HG02840 (cell line): ENCODE measurements at regions not wholly inside any gene's neighbourhood (a gene's known extent, or its start where the extent isn't known, plus 50 kb on each side); places are given as distances from the start of the nearest gene placed in this dataset.

Experiments used
- ATAC-seq: cut with Tn5 transposase; IDR thresholded peaks from one replicate; pipeline ENCODE4 v1.9.1; 2021; ENCODE audit warnings: mild to moderate bottlenecking, moderate library complexity, moderate number of reproducible peaks; ENCODE audit not compliant: unreplicated experiment, low FRiP score

DNA sequence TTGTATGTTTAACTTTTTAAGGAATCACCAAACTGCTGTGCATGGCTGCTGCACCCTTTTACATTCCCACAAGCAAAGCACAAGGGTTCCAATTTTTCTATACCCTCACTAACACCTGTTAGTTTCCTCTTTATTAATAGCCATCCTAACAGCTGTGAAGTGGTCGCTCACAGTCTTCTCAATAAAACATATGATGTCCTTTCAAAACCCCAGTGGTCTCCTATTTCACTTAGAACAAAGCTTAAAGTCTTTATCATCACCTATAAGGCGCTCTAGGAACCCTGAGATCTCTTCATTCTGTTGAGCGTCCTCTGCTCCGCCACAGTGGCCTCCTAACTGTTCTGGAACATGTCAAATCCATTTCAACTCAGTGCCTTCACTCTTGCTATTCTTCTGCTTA, 400.5 kb downstream of the KLF12 start:
- no peak for ATAC-seq

DNA sequence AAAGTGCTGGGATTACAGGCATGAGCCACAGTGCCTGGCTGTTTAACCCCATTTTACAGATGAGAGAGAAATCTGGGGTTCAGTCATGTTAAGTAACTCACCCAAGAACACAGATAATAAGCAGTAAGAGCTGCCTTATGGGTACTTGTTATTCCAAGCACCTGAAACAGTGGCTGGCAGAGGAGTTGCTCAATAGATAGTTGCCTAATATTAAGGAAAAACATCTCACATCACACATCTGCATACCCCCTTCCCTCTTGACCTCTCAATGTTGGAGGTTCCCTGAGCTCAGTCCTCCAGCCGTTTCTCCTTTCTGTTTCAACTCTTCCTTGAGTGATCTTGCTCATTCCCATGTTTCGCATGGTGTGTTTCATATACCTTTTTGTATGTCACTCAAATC, 401.9 kb downstream of the KLF12 start:
- ATAC-seq = no peak

DNA sequence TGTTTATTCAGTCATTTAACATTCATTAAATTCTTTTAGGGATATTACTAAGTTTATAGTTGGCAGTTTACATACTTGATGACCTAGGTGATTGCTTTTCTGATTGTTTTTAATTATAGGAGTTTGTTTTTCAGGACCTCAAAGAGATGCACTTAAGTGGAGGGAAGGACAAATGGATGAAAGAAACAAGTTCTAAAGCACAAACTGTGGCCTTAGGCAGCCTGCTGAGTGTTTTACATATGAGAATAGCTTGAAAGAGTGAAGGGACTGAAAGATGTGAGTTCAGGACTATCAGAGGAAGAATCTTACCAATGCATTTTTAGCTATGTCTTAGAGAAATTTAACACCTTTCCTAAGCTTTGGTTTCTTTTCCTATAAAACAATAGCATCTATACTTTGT, 402.6 kb downstream of the KLF12 start:
- ATAC-seq = no peak

DNA sequence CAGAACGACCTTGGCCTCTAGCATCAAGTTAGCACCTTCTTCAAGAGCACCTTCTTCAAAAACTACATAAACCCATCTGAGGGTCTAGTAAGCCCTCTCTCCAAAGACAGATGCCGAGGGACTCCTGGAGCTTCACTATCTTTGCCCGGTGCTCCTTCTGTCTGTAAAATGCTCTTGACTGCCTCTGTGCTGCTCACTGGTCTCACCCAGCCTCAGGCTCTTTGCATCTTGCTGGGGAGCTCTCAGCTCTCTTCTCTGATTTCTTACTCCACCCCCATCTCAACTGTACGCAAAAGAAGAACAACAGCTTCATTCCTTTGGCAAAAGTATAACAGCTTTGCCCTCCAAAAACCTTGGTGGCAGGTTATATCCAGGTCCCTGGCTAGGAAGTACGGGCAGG, 404.2 kb downstream of the KLF12 start:
- ATAC-seq = no peak

DNA sequence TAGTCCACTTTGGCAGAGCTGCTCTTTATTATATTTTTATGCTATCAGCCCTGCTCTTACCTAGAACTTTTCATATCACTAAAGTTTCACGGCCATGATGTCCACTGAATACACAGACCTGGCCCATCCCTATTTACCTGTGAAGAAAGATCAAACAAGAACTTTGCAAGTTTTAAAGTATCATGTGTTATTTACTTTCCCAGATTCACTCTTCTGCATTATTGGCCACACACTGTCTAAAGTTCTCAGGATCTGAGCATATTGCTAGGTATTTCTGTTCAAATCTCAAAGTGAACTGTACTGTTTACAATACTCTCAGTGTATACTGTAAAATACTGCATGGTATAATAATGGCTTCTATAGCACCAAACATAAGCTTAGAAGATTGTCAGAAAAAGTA, 405.2 kb downstream of the KLF12 start:
- no peak for ATAC-seq

DNA sequence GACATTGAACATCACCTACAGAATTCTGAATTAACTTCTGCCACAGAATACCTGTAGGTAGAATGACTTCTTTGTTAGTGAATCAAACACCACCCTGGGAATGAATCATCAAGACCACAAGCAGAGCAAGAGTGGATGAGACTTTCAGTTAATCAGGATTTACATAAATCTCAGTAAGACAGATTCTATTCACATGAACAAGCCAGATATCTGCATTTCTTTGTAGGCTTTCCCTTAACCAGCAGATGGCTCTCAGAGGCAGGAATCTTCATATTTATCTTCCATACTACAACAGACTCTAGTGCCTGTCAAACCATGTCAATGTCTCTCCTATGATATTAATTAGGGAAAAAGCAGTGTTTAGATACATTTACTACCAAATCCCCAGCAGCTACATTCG, 412.1 kb downstream of the KLF12 start:
- peak; percentile 94 for ATAC-seq

DNA sequence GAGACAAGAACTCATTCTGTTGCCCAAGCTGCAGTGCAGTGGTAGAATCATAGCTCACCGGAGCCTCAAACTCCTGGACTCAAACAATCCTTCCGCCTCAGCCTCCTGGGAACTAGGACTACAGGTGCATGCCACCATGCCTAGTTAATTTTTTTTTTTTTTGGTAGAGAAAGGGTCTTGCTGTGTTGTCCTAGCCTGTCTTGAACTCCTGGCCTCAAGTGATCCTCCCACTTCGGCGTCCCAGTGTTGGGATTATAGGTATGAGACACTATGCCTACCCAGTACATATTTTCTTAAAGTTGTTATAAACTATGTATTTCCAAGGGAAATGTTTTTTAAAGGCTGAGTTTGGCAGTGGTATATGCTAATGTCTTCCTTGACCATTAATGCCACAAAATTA, 412.6 kb downstream of the KLF12 start:
- ATAC-seq = no peak

DNA sequence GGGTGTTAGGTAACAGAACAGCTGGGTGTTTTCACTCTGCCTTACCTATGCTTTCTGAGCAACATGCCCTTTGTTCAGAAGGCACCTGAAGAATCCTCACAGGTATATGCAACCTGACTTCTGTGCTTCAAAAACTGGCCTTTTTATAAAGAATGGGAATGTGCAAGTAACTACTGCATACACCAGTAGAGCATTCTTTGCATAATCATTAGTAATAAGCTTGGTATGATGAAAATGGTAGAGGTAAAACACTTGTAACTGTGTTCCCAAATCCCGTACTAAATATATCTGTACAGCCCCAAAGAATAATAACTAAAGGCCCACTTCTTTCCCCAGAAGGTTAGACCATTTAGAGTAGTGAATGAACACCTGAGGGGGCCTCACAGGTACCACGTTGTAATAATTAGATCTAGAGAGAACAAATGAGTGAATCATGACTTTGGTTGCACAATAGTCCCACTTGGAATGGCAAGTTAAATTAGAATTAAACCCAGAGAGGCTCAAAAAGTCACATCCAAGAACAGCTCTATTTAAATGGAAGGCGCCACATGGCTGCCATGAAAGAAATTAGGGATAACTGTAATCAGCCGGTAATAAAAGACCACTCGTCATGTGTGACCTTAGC, 413.9 kb downstream of the KLF12 start:
- no peak for ATAC-seq

DNA sequence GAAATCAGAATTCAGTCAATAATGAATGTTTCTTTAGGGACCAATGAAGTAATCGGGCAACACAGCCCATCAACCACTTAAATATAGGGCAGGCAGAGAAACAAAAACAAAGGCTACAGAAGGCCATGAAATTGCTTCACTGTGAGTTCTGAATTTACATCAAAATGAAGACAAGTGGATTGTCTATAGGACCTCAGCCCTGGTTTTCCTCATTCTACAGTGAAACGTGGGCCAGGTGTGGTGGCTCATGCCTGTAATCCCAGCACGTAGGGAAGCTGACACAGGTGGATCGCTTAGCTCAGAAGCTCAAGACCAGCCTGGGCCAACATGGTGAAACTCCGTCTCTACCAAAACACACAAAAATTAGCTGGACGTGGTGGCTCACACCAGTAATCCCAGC, 416.0 kb downstream of the KLF12 start:
- ATAC-seq = no peak

DNA sequence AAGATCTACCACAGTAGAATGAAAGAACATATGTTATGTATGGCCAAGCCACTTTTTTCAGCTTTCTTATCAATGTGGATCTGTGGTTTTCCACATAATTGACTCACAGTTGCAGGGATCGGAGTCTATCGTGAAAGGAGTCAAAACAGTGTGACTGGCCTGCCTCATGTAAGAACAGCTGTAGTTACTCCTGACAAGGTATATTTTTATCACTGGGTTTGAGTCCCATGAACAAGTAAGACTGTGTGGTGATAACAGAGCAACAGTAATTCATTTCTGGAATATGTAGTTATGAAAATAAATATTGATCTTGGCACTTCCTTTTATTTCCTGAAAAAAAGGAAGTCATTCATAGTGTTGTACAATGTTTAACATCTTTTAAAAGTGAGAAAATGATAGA, 416.6 kb downstream of the KLF12 start:
- no peak for ATAC-seq

DNA sequence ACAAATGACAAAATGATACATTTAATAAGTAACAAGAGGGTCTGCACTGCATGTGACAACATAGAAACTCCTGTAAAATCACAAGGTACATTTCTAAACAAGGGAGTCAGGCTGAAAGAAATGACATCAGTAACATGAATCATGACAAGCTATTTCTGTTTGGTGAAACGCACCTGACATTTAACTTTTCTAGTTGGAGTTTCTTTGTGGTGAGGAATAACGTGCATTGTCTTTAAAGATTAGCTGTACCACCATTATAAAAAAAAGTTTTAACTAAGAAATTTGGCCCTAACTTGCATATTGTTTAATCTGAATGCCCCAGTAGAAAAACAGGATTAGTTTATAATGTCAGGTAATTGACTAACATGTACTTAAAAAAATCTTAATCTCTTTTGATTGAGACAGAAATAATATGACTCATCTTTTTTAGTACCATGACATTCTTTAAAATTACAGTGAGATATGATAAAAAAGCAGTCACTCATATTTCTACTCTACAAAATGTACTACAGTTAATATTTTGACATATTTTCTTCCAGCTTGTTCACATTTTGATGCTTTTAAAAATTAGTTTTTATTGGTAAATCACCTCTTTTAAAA, 418.2 kb downstream of the KLF12 start:
- peak; percentile 45 for ATAC-seq

DNA sequence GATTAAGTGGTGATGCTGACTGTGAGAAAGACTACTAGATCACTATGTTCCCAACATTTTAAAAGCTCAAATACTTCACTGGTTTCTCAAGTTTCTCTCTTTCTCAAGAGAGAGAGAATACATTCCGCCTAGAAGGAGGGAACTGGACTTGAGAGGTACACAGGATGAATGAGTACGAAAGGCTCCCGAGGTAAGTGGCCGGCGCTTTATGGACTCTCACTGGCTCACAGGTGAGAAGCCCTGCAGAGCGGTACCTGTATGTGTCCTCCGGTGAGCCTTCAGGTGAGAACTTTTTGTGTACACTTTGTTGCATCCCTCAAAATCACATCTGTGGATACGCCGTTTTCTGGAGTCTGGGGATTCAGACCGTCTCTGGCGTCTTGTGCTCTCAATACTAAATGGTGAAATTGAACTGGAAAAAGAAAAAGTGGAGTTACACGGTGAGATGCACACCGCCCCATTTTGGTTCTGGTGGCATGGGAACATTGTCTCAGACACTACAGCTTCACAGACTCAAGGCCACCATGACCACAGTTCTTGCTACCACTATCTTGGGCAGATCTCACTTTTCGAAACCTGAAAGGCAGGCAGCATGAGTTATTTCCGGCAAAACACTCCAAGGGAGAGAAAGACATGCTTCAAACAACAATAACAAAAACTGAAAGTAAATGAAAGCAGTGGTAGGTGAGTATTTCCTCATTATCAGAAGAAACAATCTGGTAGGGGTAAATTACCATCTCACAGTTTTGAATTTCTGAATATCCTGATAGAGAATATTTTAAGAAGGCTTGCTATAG, 418.9 kb downstream of the KLF12 start:
- ATAC-seq = peak; percentile 44

DNA sequence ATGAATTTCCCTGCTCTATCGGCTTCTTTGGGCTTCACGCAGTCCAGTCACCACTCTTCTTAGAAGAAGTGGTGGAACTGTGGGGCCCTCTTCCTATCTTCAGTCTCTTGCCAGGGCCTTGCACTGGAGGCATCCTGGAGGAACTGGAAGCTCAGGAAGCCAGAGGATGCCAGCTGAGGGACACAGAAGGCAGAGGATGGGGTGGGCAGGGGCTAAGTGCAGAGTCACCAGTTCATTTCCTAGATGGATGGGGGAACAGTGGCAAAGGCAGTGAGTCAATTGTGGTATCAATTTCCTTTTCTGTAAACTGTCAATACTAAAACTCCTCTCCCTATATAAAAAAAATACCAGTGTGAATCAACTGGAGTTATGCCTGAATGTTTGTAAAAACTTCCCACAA, 419.7 kb downstream of the KLF12 start:
- no peak for ATAC-seq

DNA sequence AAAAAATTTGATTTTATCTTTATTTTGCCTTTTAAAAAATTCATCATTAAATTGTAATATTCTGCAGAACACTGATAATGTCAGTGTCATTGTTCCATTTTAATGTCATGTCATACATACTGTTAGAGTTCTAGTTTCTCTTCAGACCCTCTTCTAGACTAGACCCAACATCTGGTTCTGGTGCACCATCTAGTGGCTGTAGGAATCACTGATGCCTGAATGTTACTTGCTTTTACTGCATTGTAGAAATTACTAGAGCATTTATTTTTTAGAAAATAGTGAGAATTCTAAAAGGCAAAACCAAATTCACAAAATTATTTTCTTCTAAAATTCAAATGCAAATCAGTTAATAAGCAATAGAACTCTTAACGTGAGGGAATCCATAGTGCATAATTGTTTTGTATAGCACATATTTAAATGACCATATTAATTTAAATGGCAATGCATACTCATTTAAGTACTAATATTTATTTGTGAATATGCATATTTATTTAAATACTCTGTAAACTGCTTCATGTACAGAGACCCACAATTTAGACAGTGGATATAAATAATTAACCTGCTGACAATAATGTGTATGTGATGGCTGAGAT, 425.7 kb downstream of the KLF12 start:
- peak; percentile 76 for ATAC-seq

DNA sequence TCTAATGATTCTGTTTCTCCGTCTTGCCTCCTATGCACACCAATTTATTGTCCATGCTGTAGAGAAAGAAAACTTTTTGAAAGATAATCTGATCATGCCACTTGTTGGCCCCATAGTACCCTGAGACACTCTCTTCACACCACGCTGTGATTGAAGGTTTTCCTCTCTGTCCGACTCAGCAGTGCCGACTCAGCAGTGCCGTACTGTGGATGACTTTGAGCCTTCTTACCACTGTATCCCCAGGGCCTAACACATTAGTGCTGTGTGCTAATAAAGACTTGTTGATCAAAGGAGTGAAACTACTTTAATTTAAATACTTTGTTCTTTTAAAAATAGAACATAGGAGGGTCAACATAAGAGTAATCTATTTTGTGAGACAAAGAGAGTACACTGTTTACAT, 429.6 kb downstream of the KLF12 start:
- ATAC-seq = no peak

DNA sequence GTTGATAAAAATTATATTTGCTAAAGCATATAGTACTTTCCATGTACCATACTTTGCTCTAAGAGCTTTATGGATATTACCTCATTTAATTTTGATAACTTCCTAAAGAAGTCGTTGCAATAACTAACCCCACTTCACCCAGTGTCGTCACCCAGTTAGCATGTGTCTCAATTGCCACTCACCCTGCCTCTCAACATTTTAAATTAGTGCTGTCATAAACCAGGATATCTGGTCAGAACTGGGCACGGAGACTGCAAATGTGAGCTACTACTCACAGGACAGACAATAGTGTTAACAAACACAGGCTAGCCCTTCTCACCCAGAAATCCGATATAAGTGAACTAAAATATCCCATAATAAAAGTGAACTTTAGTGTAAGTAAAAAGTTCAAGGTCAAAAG, 430.6 kb downstream of the KLF12 start:
- ATAC-seq = no peak

DNA sequence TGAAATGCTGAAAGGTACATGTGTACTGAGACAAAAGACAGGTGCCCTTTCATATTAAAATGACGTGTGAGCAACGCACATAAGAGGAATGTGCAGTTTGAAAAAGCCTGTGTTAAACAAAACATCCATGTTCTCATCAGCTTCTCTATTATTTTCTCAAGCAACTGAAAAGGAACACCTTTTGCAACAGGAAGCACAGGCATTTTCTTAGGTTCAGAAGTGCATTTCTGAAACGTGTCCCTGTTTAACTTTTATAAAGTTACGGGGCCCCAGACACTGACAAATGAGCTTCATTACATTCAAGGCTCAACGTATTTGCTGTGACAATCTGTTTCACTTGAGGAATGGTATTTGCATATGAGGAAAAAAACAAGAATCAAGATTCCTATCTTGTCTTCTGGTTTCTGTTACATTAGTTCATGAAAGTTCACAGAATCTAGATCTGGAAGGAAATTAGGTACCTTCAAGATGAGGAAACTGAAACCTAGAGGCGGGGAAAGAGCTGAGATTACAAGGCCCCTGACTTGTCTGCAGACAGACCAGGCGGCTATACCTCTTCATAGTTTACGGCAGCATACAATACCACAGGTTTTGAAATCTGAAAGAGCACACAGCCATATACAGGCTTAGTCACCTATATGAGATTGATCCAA, 431.7 kb downstream of the KLF12 start:
- ATAC-seq = peak; percentile 74

DNA sequence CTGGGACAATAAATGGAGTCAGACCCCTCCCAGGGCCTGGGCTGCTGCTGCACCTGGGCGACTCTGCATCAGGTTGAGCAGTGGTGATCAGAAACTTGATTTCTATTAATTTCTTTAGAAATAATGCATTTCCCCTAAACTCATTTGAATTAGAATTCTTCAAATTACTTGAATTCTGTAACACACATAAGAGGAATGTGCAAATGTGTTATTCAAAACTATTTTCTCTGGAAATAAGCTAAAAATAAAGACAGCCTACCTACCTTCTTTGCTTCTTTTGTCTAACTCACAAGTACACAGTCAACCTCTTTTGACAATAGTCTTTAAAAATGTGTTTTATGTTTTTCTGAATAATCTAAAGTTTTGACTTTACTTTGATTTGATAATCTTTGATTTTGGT, 433.0 kb downstream of the KLF12 start:
- ATAC-seq = no peak

DNA sequence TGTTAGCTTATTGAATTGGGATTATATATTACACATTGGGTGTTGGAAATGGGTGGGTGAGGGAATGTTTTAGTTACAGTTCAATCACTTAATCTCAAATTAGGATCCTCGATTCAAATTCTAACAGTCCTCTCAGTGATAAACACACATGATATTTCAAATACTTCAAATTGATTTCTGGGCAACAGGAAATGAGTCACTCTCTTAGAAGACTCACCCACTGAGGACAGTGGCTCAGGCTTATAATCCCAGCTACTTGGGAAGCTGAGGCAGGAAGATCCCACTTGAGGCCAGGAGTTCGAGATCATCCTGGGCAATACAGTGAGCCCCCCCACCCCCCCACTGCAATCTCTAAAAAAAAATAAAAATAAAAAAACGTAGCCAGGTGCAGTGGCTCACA, 435.3 kb downstream of the KLF12 start:
- ATAC-seq = no peak

DNA sequence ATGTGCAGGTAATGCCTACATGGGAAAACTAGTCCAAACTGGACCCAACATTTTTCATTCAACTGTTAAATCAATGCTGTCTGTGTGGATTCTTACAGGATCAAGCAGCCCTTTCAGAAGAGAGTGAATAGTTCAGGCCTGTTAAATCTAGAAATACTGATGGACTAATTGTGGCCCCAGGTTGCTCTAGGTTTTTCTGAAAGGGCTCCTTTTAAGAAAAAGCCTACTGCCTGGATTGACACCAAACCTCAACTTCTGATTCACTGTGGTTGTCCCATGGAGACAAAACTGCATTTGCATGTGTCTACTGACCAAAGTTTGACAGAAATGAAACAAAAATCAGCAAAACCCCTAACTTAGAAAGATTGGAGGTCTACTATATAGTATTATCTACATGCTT, 437.0 kb downstream of the KLF12 start:
- ATAC-seq = no peak

DNA sequence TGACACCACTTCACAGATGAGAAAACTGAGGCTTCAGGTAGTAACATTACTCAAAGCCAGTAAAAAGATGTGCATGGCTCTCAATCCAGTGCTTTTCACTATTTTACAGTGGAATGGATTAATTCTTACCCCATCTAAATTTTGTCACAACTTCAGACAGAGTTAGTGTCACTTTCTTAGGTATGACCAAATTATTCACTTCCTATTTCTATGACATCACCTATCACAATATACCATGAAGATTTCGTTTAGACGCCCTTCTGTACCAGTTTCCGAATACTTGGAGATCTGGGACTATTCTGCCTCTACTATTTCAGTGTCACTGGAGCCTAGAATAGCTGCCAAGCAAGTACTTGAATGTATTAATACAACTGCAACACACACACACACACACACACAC, 437.5 kb downstream of the KLF12 start:
- no peak for ATAC-seq
